Lung microvascular endothelial cell (primary cell): ENCODE measurements at regions not wholly inside any gene's neighbourhood (a gene's known extent, or its start where the extent isn't known, plus 50 kb on each side); places are given as distances from the start of the nearest gene placed in this dataset.
"Not testable (repeated sequence)": the region's sequence is repeated elsewhere in the genome, so short reads cannot be mapped to it uniquely, and the experiment has no call there.

Experiments used
- DNase-seq, 2 donors: peaks; one replicate each; pipeline versions ENCODE4 v3.0.0 to v3.0.0-alpha.2; 2010; ENCODE audit warnings: low read depth in 2 of 2

GRCh38 chr9:2243666-2244555 lies 228.8 kb downstream of the SMARCA2 start:
- peak in 1 of 2 donors; percentile 70 for DNase-seq

GRCh38 chr9:2247340-2247739 lies 232.2 kb downstream of the SMARCA2 start:
- no peak for DNase-seq

- DNase-seq, result no peak
Observed at GRCh38 chr9:2248768-2249265, 233.7 kb downstream of the SMARCA2 start.

DNA sequence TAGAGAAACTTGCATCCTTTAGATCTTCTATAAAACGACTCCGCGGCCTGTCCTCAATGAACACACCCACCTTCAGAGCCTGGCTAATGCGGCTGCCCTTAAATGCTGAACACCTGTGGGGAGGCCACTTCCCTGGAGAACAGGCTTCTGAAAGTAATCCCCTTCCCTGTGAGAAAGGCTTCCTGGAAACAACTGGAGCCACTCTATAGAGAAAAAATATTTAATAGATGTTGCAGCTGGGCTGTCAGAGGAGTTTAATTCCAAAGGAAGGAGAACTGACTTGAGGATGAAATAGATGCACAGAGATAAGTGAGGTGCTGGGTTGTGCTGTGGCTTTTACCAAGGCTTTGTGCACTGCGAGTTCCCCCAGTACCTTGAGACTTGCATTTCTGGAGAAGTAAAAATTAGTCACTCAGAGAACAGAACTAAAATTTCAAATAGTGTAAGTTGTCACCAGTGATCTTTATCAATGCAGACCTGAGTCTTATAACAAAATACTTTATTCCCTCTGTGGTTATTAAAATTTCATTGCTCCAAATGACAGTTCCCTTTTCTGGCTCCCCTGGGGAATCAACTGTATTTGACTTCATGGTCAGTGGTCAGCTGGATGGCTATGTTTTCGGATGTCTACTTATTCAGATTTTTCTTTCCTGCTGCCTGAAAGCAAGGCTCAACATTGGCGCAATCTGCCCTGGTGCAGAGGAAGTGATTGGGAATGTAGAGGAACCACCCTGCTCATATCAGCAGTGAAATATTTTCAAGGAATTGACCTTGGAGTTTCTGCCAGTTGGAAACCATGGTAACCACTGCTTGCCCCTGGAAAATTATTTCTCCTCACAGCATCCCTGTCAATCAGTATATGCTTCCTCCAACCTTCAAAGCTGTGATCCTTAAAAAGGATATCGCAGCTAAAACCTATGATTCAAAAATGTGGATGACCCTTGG lies 238.8 kb downstream of the SMARCA2 start:
- no peak for DNase-seq

GRCh38 chr9:2255128-2255527 lies 240.0 kb downstream of the SMARCA2 start:
- DNase-seq, result no peak

- no peak for DNase-seq
Observed at GRCh38 chr9:2257248-2257929, 242.2 kb downstream of the SMARCA2 start.

DNA sequence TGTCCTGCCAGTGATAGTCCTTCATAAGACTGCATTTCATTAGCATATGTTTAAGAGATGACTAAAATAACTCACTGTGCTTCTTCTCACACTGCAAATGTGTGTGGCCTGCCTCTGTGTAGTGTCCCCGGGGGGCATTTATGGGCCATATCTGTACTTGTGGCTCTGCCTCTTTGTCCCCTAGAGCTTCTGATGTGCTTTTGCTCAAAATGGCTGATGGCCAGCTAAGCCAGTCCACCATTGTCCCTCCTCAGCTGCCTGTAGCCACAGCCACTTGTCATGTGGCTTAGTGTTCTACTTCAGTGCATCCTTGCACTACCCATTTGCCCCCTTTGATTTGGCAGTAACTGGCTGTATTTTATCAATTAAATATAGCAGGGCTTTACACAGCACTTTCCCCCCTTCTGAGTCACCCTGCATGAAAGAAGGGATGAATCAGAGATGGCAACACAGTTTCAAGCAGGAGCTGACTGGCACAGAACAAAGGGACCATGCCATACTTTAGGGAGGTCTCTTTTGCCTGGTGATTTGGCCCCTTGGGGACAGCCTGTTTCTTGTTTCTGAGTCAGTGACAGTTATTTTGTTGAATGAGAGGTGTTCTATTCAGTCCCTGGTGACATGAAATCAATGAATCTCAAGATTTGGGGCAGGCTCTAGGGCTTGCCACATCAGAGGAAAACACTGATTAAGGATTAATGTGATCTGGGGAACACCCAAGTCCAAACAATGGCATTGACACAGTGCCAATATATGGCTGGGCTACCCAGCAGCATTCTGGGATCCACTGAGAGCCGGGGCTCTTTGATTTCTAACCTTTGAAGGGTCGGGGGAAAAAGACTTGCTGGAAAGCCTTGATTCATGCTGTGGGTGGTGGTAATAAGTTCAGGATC lies 245.5 kb downstream of the SMARCA2 start:
- peak in 1 of 2 donors; percentile 17 for DNase-seq

- no peak for DNase-seq
Observed at GRCh38 chr9:2261421-2262103, 246.4 kb downstream of the SMARCA2 start.

DNA sequence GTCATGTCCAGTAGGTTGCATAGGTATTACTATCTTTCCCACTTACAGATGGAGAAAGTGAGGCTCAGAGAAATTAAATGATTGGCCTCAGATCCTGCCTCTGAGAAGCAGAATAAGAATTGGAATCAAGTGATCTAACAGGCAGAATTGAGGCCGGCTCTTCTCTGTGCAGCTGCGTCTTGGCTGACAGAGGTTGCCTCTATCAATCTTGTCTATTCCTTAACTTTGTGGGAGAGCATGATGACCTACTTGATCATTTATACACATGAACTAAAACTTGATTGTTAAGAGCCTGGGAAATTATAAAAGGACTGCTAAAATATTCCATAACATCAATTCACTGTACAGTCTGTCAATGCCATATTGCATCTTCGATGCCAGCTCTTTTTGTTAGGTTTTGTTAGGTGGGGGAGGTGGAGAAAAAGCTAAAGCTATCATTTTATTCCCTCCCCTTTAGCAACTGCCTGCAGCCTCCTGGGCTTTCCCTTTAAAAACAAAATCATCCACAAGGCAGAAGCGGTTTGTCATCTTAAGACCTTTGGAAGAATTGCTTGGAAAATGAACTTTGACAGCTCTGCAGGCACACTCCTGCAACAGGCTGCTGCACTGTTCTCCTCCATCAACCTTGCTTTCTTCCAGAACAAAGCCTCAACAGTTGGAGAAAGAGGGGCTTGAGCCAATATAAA lies 247.4 kb downstream of the SMARCA2 start:
- no peak for DNase-seq

DNA sequence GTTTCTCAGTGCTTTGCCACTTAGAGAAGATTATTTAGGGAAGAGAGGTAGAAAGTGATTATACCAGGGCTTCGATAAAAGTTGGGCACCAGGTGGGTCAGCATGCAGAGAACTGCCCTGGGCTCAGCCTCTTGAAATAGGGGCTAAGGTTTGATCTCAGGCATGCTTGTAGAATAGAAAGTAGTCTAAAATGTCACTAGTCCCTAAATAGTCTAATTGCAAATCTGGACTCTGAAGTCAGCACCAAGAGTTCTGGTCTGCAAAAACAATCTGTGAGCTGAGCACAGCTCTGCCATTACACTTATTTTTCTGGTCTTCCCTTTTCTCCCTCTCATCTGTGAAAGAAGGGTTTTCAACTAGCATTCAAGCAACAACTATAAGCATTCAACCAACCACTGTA lies 248.0 kb downstream of the SMARCA2 start:
- no peak for DNase-seq

- no peak for DNase-seq
Observed at GRCh38 chr9:2263665-2264064, 248.5 kb downstream of the SMARCA2 start.

GRCh38 chr9:2264081-2264480 lies 248.9 kb downstream of the SMARCA2 start:
- DNase-seq, result no peak

DNA sequence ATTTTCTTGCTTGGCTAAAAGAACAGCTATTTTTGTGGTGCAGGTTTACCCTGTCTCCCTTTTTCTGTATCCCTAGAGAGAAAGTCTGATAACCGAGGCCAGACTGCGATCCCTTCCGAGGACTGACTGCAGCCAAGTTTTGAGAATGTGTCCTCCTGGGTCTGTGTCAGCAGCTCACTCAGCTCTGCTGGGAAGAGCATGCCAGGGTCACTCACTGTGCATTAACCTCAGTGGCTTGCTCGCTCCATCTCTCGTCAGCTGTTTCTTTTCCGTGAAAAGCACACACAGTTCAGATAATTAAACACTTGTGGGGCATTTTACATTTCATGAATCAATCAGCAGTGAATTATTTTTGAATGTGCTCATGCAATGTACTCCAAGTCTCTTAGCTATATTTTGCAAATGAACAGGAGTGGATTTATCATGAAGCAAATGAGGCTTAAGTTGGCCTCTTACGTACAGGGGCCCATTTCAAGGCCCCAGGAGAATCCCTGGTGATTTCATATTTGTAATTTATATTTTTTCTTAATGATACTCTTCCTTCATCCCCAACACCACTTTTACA lies 252.1 kb downstream of the SMARCA2 start:
- DNase-seq, result peak in 1 of 2 donors; percentile 23

DNA sequence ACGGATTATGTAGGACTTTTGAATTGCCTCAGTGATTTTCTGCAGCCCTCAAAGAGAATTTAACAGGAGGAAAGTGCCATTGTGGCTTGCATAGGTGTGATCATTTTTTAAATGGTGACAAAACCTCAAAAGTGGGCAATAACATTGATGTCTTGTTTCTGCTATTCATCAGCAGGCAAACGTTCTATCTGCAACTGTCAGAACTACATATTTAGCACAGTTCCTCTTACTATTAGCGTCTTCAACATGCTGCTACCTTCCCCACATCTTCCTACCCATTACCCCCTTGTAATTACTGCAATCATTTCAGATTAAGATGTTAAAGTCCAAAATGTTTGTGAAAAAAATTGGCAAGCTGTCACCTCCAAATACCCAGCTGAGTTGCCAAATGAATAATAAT lies 254.6 kb downstream of the SMARCA2 start:
- DNase-seq, result no peak

DNA sequence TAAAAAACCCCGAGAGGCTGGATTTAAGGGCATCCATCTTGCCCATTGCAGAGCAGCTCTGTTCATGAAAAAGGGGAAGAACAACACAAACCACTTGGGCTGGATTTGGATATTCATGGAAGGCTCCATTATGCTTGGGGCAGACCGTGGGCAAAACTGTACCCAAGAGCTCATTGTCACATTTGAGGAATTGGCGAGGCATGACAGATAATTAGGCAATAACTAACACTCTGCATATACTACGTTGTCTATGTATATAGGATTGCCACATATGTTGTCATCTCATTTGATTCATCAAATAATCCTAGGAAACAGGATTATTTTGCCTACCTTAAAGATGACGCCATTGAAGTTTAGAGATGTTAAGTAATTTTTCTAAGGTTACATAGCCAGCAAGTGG lies 255.4 kb downstream of the SMARCA2 start:
- DNase-seq, result no peak

- peak; percentile 50 to 73 for DNase-seq
Observed at GRCh38 chr9:2271426-2271825, 256.3 kb downstream of the SMARCA2 start.

GRCh38 chr9:2274762-2275161 lies 259.6 kb downstream of the SMARCA2 start:
- no peak for DNase-seq

DNA sequence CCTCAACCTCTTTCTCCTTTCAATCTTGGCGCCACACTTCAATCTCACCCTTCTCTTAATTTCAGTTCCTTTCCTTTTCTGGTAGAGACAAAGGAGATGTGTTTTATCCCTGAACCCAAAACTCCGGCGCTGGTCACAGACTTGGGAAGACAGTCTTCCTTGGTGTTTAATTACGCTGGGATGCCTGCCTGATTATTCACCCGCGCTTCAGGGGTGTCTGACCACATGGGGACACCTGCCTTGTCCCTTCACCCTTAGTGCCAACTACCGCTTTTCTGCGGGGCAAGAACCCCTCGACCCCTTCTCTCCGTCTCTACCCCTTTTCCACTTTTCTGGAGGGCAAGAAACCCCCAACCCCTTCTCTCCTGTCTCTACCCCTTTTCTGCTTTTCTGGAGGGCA lies 261.1 kb downstream of the SMARCA2 start:
- DNase-seq, result no peak

DNA sequence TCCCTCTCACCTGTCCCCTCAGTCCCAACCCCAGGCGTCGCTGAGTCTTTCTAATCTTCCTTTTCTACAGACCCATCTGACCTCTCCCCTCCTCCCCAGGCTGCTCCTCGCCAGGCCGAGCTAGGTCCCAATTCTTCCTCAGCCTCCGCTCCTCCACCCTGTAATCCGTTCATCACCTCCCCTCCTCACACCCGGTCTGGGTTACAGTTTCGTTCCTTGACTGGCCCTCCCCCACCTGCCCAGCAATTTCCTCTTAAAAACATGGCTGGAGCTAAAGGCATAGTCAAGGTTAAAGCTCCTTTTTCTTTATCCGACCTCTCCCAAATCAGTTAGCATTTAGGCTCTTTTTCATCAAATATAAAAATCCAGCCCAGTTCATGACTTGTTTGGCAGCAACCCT lies 262.0 kb downstream of the SMARCA2 start:
- DNase-seq, result not testable (repeated sequence)
